ENCODE measurements at regions not wholly inside any gene's neighbourhood (a gene's known extent, or its start where the extent isn't known, plus 50 kb on each side); places are given as distances from the start of the nearest gene placed in this dataset.
"Not testable (repeated sequence)": the region's sequence is repeated elsewhere in the genome, so short reads cannot be mapped to it uniquely, and the experiment has no call there.

GRCh38 chr4:181855307-181855706 lies 387.9 kb upstream of the TENM3 start:
- no peak for ATAC-seq (replicated peaks; ENCODE audit: extremely low read depth, poor library complexity, severe bottlenecking)
- Mint-ChIP-seq H3K4me3 (no peak overlapping the region), H3K27ac (ENCODE audit: low read depth) (no peak overlapping the region), H3K4me1 (no peaks in the 10 kb centered on the region), H3K9me3 (peaks cover 33% of the 10 kb centered on the region), H3K36me3 (ENCODE audit: insufficient read depth) (peaks cover 1% of the 10 kb centered on the region), H3K27me3 (no peaks in the 10 kb centered on the region)
- DNase-seq (ENCODE audit: low spot score in 2 of 2), result no peak

DNA sequence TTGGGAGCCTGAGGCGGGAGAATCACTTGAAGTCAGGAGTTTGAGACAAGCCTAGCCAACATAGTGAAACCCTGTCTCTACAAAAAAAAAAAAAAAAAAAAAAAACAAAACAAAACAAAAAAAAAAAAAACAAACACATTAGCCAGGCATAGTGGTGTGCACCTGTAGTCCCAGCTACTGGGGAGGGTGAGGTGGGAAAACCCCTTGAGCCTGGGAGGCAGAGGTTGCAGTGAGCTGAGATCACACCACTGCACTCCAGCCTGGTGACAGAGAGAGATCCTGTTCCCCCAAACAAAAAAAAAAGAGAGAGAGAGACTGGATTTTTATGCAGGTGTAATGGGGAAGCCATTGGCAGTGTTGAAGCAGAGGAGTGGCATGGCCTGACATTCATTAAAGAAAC lies 385.7 kb upstream of the TENM3 start:
- H3K9me3 Mint-ChIP-seq, result peaks cover 31% of the 10 kb centered on the region
- not testable (repeated sequence) for H3K4me1 Mint-ChIP-seq; H3K4me3 Mint-ChIP-seq; H3K27ac Mint-ChIP-seq (ENCODE audit: low read depth); ATAC-seq (replicated peaks; ENCODE audit: extremely low read depth, poor library complexity, severe bottlenecking); H3K36me3 Mint-ChIP-seq (ENCODE audit: insufficient read depth); H3K27me3 Mint-ChIP-seq; DNase-seq (ENCODE audit: low spot score in 2 of 2)

DNA sequence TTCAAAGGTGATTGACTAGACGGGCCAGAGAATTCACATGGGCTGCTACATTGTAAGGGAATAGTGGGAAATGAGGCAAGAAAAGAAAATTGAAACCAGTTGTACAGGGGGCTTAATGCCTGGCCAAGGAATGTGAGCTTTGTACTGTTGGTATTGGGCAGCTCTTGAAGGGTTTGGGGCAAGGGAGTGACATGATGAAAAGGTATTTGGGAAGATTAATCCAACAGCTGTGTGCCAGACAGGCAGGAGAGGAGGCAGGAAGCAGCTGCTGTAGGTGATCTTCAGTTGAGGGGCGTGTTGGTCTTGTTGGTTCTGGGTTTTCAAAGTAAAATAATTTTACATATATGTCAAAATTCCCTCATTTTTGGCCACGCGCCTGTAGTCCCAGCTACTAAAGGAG lies 384.5 kb upstream of the TENM3 start:
- no peak overlapping the region for H3K4me3 Mint-ChIP-seq
- H3K9me3 Mint-ChIP-seq, result peaks cover 31% of the 10 kb centered on the region
- DNase-seq (ENCODE audit: low spot score in 2 of 2) (no peak), ATAC-seq (replicated peaks; ENCODE audit: extremely low read depth, poor library complexity, severe bottlenecking) (no peak)
- no peaks in the 10 kb centered on the region for H3K4me1 Mint-ChIP-seq
- peaks cover 1% of the 10 kb centered on the region for H3K36me3 Mint-ChIP-seq (ENCODE audit: insufficient read depth)
- no peaks in the 10 kb centered on the region for H3K27me3 Mint-ChIP-seq
- no peak overlapping the region for H3K27ac Mint-ChIP-seq (ENCODE audit: low read depth)

DNA sequence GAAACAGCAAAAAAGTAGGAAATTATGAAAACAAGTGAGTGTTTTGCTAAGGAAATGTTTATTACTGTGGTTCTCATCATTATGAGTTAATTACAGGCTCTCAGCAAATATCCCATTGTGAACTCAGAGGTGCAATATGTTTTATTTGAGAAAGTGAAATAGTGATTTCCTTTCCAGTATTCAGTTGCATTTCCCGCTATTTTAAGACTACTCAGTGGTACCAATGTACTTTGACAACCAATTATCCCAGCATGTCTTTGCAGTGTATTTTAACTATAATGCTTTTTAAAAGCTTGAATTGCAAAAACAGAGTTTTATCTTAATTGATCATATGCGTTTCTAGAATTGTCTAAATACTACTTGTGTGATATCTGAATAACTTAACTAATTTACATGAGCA lies 383.8 kb upstream of the TENM3 start:
- DNase-seq (ENCODE audit: low spot score in 2 of 2) (no peak), ATAC-seq (replicated peaks; ENCODE audit: extremely low read depth, poor library complexity, severe bottlenecking) (no peak)
- peaks cover 36% of the 10 kb centered on the region for H3K9me3 Mint-ChIP-seq
- H3K4me3 Mint-ChIP-seq, result no peak overlapping the region
- peaks cover 1% of the 10 kb centered on the region for H3K36me3 Mint-ChIP-seq (ENCODE audit: insufficient read depth)
- no peaks in the 10 kb centered on the region for H3K4me1 Mint-ChIP-seq
- H3K27ac Mint-ChIP-seq (ENCODE audit: low read depth), result no peak overlapping the region
- no peaks in the 10 kb centered on the region for H3K27me3 Mint-ChIP-seq

- Mint-ChIP-seq H3K27me3 (no peaks in the 10 kb centered on the region), H3K9me3 (peaks cover 36% of the 10 kb centered on the region), H3K27ac (ENCODE audit: low read depth) (no peak overlapping the region), H3K36me3 (ENCODE audit: insufficient read depth) (peaks cover 1% of the 10 kb centered on the region), H3K4me3 (no peak overlapping the region), H3K4me1 (no peaks in the 10 kb centered on the region)
- ATAC-seq (replicated peaks; ENCODE audit: extremely low read depth, poor library complexity, severe bottlenecking) (no peak), DNase-seq (ENCODE audit: low spot score in 2 of 2) (no peak)
These were observed 383.0 kb upstream of the TENM3 start for GRCh38 chr4:181860157-181860556.

DNA sequence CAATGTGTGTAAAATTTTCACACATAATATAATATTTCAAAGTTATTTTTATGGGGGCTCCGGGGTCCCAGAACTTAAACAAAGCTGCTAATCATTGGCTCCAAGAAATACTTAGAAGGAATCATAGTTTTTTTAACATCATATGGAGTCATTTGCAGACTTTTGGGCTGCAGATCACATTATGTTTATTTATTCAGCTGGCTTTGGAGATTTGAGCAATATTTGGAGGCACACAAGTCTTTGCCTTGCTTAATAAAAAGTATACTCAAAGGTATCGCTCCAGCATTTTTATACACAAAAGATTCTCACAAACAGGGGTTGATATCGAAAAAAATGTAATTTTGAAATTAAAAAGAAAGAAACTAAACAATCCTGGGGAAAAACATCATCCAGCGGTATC lies 382.5 kb upstream of the TENM3 start:
- no peaks in the 10 kb centered on the region for H3K27me3 Mint-ChIP-seq
- H3K4me1 Mint-ChIP-seq, result no peaks in the 10 kb centered on the region
- H3K4me3 Mint-ChIP-seq, result no peak overlapping the region
- DNase-seq (ENCODE audit: low spot score in 2 of 2), result no peak
- peaks cover 1% of the 10 kb centered on the region for H3K36me3 Mint-ChIP-seq (ENCODE audit: insufficient read depth)
- ATAC-seq (replicated peaks; ENCODE audit: extremely low read depth, poor library complexity, severe bottlenecking), result no peak
- no peak overlapping the region for H3K27ac Mint-ChIP-seq (ENCODE audit: low read depth)
- H3K9me3 Mint-ChIP-seq, result peaks cover 33% of the 10 kb centered on the region

- Mint-ChIP-seq H3K9me3 (peaks cover 22% of the 10 kb centered on the region), H3K4me1 (no peaks in the 10 kb centered on the region), H3K27me3 (no peaks in the 10 kb centered on the region), H3K4me3 (no peak overlapping the region), H3K27ac (ENCODE audit: low read depth) (no peak overlapping the region), H3K36me3 (ENCODE audit: insufficient read depth) (peaks cover 1% of the 10 kb centered on the region)
- ATAC-seq (replicated peaks; ENCODE audit: extremely low read depth, poor library complexity, severe bottlenecking) (no peak), DNase-seq (ENCODE audit: low spot score in 2 of 2) (no peak)
These were observed 379.3 kb upstream of the TENM3 start for GRCh38 chr4:181863856-181864255.

- Mint-ChIP-seq H3K27ac (ENCODE audit: low read depth) (no peak overlapping the region), H3K9me3 (peaks cover 11% of the 10 kb centered on the region), H3K36me3 (ENCODE audit: insufficient read depth) (no peaks in the 10 kb centered on the region), H3K4me1 (no peaks in the 10 kb centered on the region), H3K27me3 (no peaks in the 10 kb centered on the region), H3K4me3 (no peak overlapping the region)
- ATAC-seq (replicated peaks; ENCODE audit: extremely low read depth, poor library complexity, severe bottlenecking) (no peak), DNase-seq (ENCODE audit: low spot score in 2 of 2) (no peak)
These were observed 372.9 kb upstream of the TENM3 start for GRCh38 chr4:181870326-181870725.

- Mint-ChIP-seq H3K36me3 (ENCODE audit: insufficient read depth) (no peaks in the 10 kb centered on the region), H3K4me3 (no peak overlapping the region), H3K4me1 (no peaks in the 10 kb centered on the region), H3K9me3 (peaks cover 11% of the 10 kb centered on the region), H3K27ac (ENCODE audit: low read depth) (no peak overlapping the region), H3K27me3 (no peaks in the 10 kb centered on the region)
- no peak for DNase-seq (ENCODE audit: low spot score in 2 of 2)
- ATAC-seq (replicated peaks; ENCODE audit: extremely low read depth, poor library complexity, severe bottlenecking), result no peak
These were observed 368.6 kb upstream of the TENM3 start for GRCh38 chr4:181874602-181875001.

GRCh38 chr4:181877329-181877848 lies 365.8 kb upstream of the TENM3 start:
- DNase-seq (ENCODE audit: low spot score in 2 of 2) (no peak), ATAC-seq (replicated peaks; ENCODE audit: extremely low read depth, poor library complexity, severe bottlenecking) (no peak)
- Mint-ChIP-seq H3K36me3 (ENCODE audit: insufficient read depth) (no peaks in the 10 kb centered on the region), H3K4me3 (no peak overlapping the region), H3K9me3 (peaks cover 11% of the 10 kb centered on the region), H3K27me3 (no peaks in the 10 kb centered on the region), H3K4me1 (no peaks in the 10 kb centered on the region), H3K27ac (ENCODE audit: low read depth) (no peak overlapping the region)

DNA sequence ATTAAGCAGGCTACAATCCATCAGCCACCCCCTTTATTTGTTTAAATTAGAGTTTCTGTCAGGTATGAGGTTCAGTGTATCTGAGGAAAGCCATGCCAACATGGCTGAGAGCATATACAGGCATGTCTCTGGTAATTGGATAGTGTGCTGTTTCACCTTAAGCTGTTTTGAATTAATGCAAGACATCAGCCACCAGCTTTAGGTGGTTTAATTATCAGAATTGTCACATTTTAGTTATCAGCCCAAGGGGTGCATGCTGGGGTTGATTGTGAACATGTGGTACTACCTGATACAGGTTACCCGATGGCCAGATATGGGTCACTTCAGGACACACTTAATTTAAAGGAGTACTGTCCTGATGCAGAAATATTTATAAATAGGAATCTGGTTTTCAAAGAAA lies 353.2 kb upstream of the TENM3 start:
- Mint-ChIP-seq H3K4me3 (no peak overlapping the region), H3K4me1 (no peaks in the 10 kb centered on the region), H3K27ac (ENCODE audit: low read depth) (no peak overlapping the region), H3K27me3 (no peaks in the 10 kb centered on the region), H3K36me3 (ENCODE audit: insufficient read depth) (peaks cover 2% of the 10 kb centered on the region), H3K9me3 (peaks cover 33% of the 10 kb centered on the region)
- DNase-seq (ENCODE audit: low spot score in 2 of 2) (no peak), ATAC-seq (replicated peaks; ENCODE audit: extremely low read depth, poor library complexity, severe bottlenecking) (no peak)

DNA sequence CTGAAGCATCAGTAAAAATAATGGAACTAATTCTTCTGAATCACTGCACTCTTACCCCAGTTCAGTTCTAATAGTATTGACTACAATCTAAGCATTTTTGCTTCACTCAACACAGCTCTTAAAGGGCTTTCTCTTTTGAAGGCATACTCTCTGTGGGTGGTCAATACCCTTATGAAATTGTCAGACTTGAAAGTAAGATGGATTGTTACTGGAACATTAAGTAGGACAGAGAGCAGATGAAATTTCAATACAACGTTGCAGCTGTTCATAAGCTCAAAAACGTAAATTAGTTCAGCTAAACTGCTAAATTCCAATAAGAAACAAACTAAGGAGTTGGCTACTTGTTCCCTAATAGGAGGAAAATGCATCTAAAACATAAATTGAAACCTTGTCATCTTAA lies 352.3 kb upstream of the TENM3 start:
- Mint-ChIP-seq H3K27ac (ENCODE audit: low read depth) (no peak overlapping the region), H3K27me3 (no peaks in the 10 kb centered on the region), H3K9me3 (peaks cover 33% of the 10 kb centered on the region), H3K4me1 (no peaks in the 10 kb centered on the region), H3K36me3 (ENCODE audit: insufficient read depth) (peaks cover 2% of the 10 kb centered on the region), H3K4me3 (no peak overlapping the region)
- ATAC-seq (replicated peaks; ENCODE audit: extremely low read depth, poor library complexity, severe bottlenecking) (no peak), DNase-seq (ENCODE audit: low spot score in 2 of 2) (no peak)

DNA sequence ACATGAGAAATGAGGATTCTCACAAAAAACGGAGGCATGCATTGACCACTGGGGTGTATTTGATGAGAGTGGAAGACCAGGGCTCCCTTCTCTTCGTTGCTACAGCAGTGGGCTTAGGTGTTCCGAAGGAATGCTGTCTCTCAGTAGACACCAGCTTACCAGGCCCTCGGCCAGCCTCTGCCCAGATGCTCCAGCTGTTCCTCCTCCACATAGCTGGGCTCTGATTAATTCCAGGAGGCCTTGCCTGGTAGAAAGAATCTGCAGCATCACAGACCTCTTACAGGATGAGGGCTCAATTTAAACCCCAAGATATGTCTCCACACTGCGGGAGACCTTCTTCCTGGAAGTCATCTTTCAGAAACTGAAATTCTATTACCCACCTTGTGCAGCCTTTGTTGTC lies 346.6 kb upstream of the TENM3 start:
- H3K27ac Mint-ChIP-seq (ENCODE audit: low read depth), result no peak overlapping the region
- H3K9me3 Mint-ChIP-seq, result peaks cover 27% of the 10 kb centered on the region
- no peaks in the 10 kb centered on the region for H3K4me1 Mint-ChIP-seq
- DNase-seq (ENCODE audit: low spot score in 2 of 2), result no peak
- peaks cover 2% of the 10 kb centered on the region for H3K36me3 Mint-ChIP-seq (ENCODE audit: insufficient read depth)
- no peak for ATAC-seq (replicated peaks; ENCODE audit: extremely low read depth, poor library complexity, severe bottlenecking)
- H3K4me3 Mint-ChIP-seq, result no peak overlapping the region
- no peaks in the 10 kb centered on the region for H3K27me3 Mint-ChIP-seq

GRCh38 chr4:181897935-181898334 lies 345.3 kb upstream of the TENM3 start:
- Mint-ChIP-seq H3K27ac (ENCODE audit: low read depth) (no peak overlapping the region), H3K4me1 (no peaks in the 10 kb centered on the region), H3K9me3 (peaks cover 23% of the 10 kb centered on the region), H3K36me3 (ENCODE audit: insufficient read depth) (no peaks in the 10 kb centered on the region), H3K4me3 (no peak overlapping the region), H3K27me3 (no peaks in the 10 kb centered on the region)
- ATAC-seq (replicated peaks; ENCODE audit: extremely low read depth, poor library complexity, severe bottlenecking), result no peak
- DNase-seq (ENCODE audit: low spot score in 2 of 2), result no peak

Data from central memory CD8-positive, alpha-beta T cell (primary cell).